ENCODE measurements at regions not wholly inside any gene's neighbourhood (a gene's known extent, or its start where the extent isn't known, plus 50 kb on each side); places are given as distances from the start of the nearest gene placed in this dataset.

DNA sequence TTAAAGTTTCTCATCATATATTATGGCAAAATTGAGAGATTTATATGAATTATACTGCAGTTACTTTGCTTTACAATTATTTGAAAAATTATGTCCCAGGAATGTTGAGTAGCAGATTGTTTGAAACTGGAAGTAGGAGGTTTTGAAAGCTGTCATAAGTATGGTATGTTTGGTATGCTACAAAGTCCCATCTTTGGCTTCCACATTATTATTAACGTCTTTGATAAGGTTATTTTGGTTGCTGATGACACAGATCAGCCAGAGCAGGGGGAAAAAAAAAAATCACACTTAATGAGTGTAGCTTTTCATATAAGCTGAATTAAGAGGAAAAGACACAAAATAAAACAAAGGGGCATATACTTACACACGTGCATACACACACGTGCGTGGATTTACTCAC lies 130.1 kb downstream of the SLITRK1 start:
- Histone ChIP-seq H3K4me3 (no peak overlapping the region), H3K9ac (ENCODE audit: insufficient read length) (no peak overlapping the region), H3K9me3 (ENCODE audit: low read depth, low read length) (no peaks in the 10 kb centered on the region), H3K36me3 (ENCODE audit: insufficient read depth, low read length) (no peaks in the 10 kb centered on the region), H3K27ac (no peak overlapping the region)
- TF ChIP-seq EZH2 (IDR thresholded peaks at IDR 0.05) = no peak
- no peak for TF ChIP-seq POLR2AphosphoS5 (IDR thresholded peaks at IDR 0.05; ENCODE audit: borderline replicate concordance, low read depth, low read length)
- TF ChIP-seq FOXP2 (optimal IDR thresholded peaks at IDR 0.05; ENCODE audit: control extremely low read depth, extremely low read length, insufficient read depth) = no peak
- no peak for DNase-seq (ENCODE audit: low read depth, low spot score)

- DNase-seq (ENCODE audit: low read depth, low spot score) = no peak
- Histone ChIP-seq H3K36me3 (ENCODE audit: insufficient read depth, low read length) (no peaks in the 10 kb centered on the region), H3K27ac (no peak overlapping the region), H3K4me3 (no peak overlapping the region), H3K9me3 (ENCODE audit: low read depth, low read length) (no peaks in the 10 kb centered on the region), H3K9ac (ENCODE audit: insufficient read length) (no peak overlapping the region)
- no peak for TF ChIP-seq FOXP2 (optimal IDR thresholded peaks at IDR 0.05; ENCODE audit: control extremely low read depth, extremely low read length, insufficient read depth)
- TF ChIP-seq EZH2 (IDR thresholded peaks at IDR 0.05) = no peak
- no peak for TF ChIP-seq POLR2AphosphoS5 (IDR thresholded peaks at IDR 0.05; ENCODE audit: borderline replicate concordance, low read depth, low read length)
These were observed 141.7 kb downstream of the SLITRK1 start for GRCh38 chr13:83740622-83741021.

DNA sequence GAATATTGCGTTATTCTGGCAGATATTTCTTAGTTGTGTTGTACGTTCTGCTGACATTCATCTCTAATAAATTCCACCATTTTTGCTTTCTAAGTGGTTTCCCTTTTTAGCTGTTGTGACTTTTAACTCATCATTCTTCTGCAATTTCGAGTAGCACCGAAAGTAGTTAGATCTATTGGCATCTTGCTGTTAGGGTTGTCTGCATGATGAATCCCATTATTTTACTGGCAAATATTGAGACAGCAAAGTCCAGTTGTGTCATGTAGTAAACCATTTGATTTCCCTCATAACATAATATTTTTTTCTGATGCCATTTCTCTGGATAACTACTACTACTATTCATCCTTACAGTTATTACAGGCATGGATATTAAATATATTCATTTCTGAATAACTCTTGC lies 143.9 kb downstream of the SLITRK1 start:
- Histone ChIP-seq H3K4me3 (no peak overlapping the region), H3K27ac (no peak overlapping the region), H3K9ac (ENCODE audit: insufficient read length) (no peak overlapping the region), H3K9me3 (ENCODE audit: low read depth, low read length) (no peaks in the 10 kb centered on the region), H3K36me3 (ENCODE audit: insufficient read depth, low read length) (no peaks in the 10 kb centered on the region)
- DNase-seq (ENCODE audit: low read depth, low spot score) = no peak
- no peak for TF ChIP-seq EZH2 (IDR thresholded peaks at IDR 0.05)
- TF ChIP-seq POLR2AphosphoS5 (IDR thresholded peaks at IDR 0.05; ENCODE audit: borderline replicate concordance, low read depth, low read length) = no peak
- no peak for TF ChIP-seq FOXP2 (optimal IDR thresholded peaks at IDR 0.05; ENCODE audit: control extremely low read depth, extremely low read length, insufficient read depth)

DNA sequence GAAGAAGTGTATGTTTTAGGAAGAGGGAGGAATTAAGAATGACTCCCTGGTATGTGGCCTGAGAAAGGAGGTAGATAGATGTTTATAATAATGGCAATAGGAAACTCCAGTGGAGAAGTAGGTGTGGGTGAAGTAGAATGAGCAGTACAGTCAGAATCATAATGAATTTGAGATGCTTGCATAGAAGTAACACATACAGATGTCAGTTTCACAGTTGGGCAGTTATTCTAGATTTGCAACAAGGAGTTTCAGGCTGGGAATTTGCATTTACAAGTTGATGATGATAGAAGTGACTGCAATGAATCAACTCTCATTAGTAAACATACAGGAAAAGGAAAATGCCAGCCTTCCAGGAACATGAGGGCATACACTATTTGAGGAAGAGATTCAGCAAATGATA lies 149.0 kb downstream of the SLITRK1 start:
- no peak for DNase-seq (ENCODE audit: low read depth, low spot score)
- Histone ChIP-seq H3K27ac (no peak overlapping the region), H3K9me3 (ENCODE audit: low read depth, low read length) (no peaks in the 10 kb centered on the region; the same call in 1 of the 2 replicates), H3K9ac (ENCODE audit: insufficient read length) (no peak overlapping the region), H3K36me3 (ENCODE audit: insufficient read depth, low read length) (no peaks in the 10 kb centered on the region), H3K4me3 (no peak overlapping the region)
- TF ChIP-seq FOXP2 (optimal IDR thresholded peaks at IDR 0.05; ENCODE audit: control extremely low read depth, extremely low read length, insufficient read depth) (no peak), POLR2AphosphoS5 (IDR thresholded peaks at IDR 0.05; ENCODE audit: borderline replicate concordance, low read depth, low read length) (no peak), EZH2 (IDR thresholded peaks at IDR 0.05) (no peak)

- H3K27ac ChIP-seq = no peak overlapping the region
- TF ChIP-seq POLR2AphosphoS5 (IDR thresholded peaks at IDR 0.05; ENCODE audit: borderline replicate concordance, low read depth, low read length) (no peak), EZH2 (IDR thresholded peaks at IDR 0.05) (no peak)
- no peak for DNase-seq (ENCODE audit: low read depth, low spot score)
- no peaks in the 10 kb centered on the region for H3K36me3 ChIP-seq (ENCODE audit: insufficient read depth, low read length)
- no peak overlapping the region for H3K9ac ChIP-seq (ENCODE audit: insufficient read length)
- H3K9me3 ChIP-seq (ENCODE audit: low read depth, low read length) = no peaks in the 10 kb centered on the region; the same call in 1 of the 2 replicates
- no peak overlapping the region for H3K4me3 ChIP-seq
These were observed 149.5 kb downstream of the SLITRK1 start for GRCh38 chr13:83732755-83733154.

- Histone ChIP-seq H3K27ac (no peak overlapping the region), H3K9me3 (ENCODE audit: low read depth, low read length) (no peaks in the 10 kb centered on the region; the same call in 1 of the 2 replicates), H3K9ac (ENCODE audit: insufficient read length) (no peak overlapping the region), H3K36me3 (ENCODE audit: insufficient read depth, low read length) (no peaks in the 10 kb centered on the region), H3K4me3 (no peak overlapping the region)
- no peak for TF ChIP-seq FOXP2 (optimal IDR thresholded peaks at IDR 0.05; ENCODE audit: control extremely low read depth, extremely low read length, insufficient read depth)
- no peak for TF ChIP-seq POLR2AphosphoS5 (IDR thresholded peaks at IDR 0.05; ENCODE audit: borderline replicate concordance, low read depth, low read length)
- TF ChIP-seq EZH2 (IDR thresholded peaks at IDR 0.05) = no peak
- DNase-seq (ENCODE audit: low read depth, low spot score) = no peak
These were observed 151.2 kb downstream of the SLITRK1 start for GRCh38 chr13:83731113-83731512.

- Histone ChIP-seq H3K27ac (no peak overlapping the region), H3K9ac (ENCODE audit: insufficient read length) (no peak overlapping the region), H3K9me3 (ENCODE audit: low read depth, low read length) (no peaks in the 10 kb centered on the region; the same call in 1 of the 2 replicates), H3K4me3 (no peak overlapping the region), H3K36me3 (ENCODE audit: insufficient read depth, low read length) (no peaks in the 10 kb centered on the region)
- TF ChIP-seq EZH2 (IDR thresholded peaks at IDR 0.05) = no peak
- no peak for TF ChIP-seq POLR2AphosphoS5 (IDR thresholded peaks at IDR 0.05; ENCODE audit: borderline replicate concordance, low read depth, low read length)
- TF ChIP-seq FOXP2 (optimal IDR thresholded peaks at IDR 0.05; ENCODE audit: control extremely low read depth, extremely low read length, insufficient read depth) = no peak
- no peak for DNase-seq (ENCODE audit: low read depth, low spot score)
These were observed 151.6 kb downstream of the SLITRK1 start for GRCh38 chr13:83730674-83731073.

GRCh38 chr13:83722443-83722842 lies 159.8 kb downstream of the SLITRK1 start:
- Histone ChIP-seq H3K36me3 (ENCODE audit: insufficient read depth, low read length) (no peaks in the 10 kb centered on the region), H3K27ac (no peak overlapping the region), H3K9ac (ENCODE audit: insufficient read length) (no peak overlapping the region), H3K4me3 (no peak overlapping the region), H3K9me3 (ENCODE audit: low read depth, low read length) (no peaks in the 10 kb centered on the region)
- DNase-seq (ENCODE audit: low read depth, low spot score) = no peak
- TF ChIP-seq FOXP2 (optimal IDR thresholded peaks at IDR 0.05; ENCODE audit: control extremely low read depth, extremely low read length, insufficient read depth) (no peak), POLR2AphosphoS5 (IDR thresholded peaks at IDR 0.05; ENCODE audit: borderline replicate concordance, low read depth, low read length) (no peak), EZH2 (IDR thresholded peaks at IDR 0.05) (no peak)

- TF ChIP-seq FOXP2 (optimal IDR thresholded peaks at IDR 0.05; ENCODE audit: control extremely low read depth, extremely low read length, insufficient read depth) (no peak), EZH2 (IDR thresholded peaks at IDR 0.05) (no peak), POLR2AphosphoS5 (IDR thresholded peaks at IDR 0.05; ENCODE audit: borderline replicate concordance, low read depth, low read length) (no peak)
- Histone ChIP-seq H3K36me3 (ENCODE audit: insufficient read depth, low read length) (no peaks in the 10 kb centered on the region), H3K9ac (ENCODE audit: insufficient read length) (no peak overlapping the region), H3K27ac (no peak overlapping the region), H3K9me3 (ENCODE audit: low read depth, low read length) (no peaks in the 10 kb centered on the region), H3K4me3 (no peak overlapping the region)
- no peak for DNase-seq (ENCODE audit: low read depth, low spot score)
These were observed 166.2 kb downstream of the SLITRK1 start for GRCh38 chr13:83716121-83716520.

Measured in SK-N-MC (cell line).